ENCODE measurements at regions not wholly inside any gene's neighbourhood (a gene's known extent, or its start where the extent isn't known, plus 50 kb on each side); places are given as distances from the start of the nearest gene placed in this dataset.
"Not testable (repeated sequence)": the region's sequence is repeated elsewhere in the genome, so short reads cannot be mapped to it uniquely, and the experiment has no call there.

DNA sequence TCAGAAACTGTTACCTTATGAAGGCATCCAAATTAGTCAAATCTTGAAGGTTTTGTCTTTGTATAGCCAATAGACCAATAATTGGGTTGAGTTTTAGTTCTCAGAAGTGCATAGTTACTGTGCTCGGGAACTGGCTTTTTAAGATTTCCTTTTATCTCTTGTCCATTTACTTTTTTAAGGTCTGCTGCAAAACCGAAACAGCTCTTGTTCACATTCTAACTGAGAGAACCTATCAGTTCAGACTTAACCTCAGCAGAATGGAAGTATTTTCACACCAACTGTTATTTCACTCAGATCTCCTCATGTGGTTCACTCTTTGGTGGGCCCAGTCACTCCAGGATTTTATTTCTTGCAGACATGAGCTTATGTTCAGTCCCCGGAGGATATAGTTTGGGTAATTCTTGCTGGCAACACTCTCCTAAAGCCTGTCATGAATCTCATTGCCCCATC is 55.5 kb downstream of the TPBG start:
- intact Hi-C loops (cut with micrococcal nuclease): no loop called here

DNA sequence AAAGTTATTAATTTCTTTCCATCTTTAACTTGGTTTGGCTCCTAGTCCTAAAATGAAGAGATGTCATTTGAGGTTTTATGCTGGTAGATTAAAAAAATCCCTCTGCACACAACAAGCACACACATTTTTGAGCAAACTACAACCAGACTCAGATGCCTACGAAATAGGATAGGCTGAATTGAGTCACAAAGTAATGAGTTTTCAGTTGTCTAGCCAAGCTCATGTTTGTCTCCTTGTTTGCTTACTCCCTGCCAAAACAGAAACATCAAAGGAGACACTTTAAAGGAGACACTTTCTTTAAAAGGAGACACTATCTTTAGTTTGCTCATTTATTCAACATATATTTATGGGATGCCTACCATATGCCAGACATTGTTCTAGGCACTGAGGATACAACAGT is 56.2 kb downstream of the TPBG start:
- intact Hi-C loops (cut with micrococcal nuclease): no loop called here

DNA sequence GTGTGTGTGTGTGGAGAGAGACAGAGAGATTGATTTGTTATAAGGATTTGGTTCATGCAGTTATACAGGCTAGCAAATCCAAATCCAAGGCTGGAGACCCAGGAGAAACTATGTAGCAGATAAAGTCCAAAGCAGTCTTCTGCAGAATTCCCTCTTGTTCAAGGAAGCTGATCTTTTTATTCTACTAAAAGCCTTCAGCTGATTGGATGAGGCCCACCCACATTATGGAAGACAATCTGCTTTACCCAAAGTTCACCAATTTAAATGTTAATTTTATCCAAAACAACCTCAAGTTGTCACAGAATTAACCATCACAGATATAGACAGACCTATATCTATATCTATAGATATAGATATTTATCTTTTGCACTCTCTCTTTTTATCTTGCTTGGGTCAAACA is 67.0 kb downstream of the TPBG start:
- intact Hi-C loops (cut with micrococcal nuclease): no loop called here

DNA sequence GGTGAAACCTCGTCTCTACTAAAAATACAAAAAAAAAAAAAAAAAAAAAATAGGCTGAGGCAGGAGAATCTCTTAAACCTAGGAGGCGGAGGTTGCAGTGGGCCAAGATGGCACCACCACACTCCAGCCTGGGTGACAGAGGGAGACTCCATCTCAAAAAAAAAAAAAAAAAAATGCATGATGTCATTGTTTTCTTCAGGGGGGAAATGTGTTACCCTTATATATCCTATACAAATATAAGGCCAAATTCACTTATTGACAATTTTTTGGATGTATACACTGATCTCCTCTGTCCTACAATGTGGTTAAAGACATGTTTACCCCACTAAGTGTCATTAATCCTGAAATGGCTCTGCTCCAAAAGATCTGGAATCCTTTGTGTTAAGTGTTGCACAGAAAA is 73.1 kb downstream of the TPBG start:
- intact Hi-C loops (cut with micrococcal nuclease): no loop called here

DNA sequence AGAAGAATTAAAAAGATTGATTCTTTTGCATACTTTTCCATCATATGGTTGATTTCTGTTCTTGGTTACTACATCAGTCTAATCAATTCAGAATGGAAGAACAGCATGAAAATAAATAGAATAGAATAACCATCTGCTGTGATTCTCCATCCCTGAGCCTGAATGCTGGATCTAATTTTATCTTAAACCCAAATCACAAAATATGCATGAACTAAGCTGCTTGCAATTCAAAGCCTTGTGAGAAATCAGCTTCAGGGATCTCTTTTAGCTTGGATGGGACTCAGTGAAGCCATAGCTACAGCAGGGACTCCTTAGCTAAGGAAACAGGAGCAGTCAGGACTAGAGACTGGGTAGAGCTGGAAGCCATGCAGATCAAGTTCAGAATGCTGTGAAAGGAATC is 74.1 kb downstream of the TPBG start:
- intact Hi-C loops (cut with micrococcal nuclease): no loop called here

DNA sequence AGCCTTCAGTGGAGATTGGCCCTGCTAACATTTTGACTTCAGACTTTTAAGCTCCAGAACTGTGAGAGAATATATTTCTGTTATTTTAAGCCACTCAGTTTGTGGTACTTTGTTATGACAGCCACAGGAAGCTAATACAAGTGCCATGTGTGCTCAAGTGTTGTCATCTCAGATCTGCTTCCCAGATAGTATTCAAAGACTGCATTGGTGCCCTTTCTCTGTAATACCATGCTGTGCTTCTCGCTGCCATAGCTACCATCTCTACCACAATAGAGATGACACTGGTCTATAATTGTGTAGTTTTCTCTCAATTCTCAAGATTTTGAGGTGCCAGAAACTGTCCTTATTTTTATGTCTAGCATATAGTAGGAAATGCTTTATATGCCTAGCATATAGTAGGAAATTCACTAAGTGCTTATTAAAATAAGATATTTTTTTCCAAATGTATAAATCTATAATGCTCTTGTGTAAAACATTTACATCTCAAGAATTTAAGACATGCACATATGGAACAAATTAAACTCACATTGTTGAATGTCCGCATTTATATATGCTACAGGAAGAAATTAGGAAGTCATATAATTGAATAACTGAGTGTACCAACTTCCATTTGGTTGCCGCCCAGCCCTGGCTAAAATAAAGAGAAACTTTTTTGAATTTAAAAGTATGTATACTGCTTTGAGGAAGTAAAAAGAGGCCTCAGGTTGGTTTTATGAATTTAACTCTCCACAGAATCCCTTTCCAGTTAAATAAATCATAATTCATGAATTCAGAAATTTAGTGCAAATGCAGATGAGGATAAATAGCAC is 77.6 kb downstream of the TPBG start:
- intact Hi-C loops (cut with micrococcal nuclease): no loop called here

DNA sequence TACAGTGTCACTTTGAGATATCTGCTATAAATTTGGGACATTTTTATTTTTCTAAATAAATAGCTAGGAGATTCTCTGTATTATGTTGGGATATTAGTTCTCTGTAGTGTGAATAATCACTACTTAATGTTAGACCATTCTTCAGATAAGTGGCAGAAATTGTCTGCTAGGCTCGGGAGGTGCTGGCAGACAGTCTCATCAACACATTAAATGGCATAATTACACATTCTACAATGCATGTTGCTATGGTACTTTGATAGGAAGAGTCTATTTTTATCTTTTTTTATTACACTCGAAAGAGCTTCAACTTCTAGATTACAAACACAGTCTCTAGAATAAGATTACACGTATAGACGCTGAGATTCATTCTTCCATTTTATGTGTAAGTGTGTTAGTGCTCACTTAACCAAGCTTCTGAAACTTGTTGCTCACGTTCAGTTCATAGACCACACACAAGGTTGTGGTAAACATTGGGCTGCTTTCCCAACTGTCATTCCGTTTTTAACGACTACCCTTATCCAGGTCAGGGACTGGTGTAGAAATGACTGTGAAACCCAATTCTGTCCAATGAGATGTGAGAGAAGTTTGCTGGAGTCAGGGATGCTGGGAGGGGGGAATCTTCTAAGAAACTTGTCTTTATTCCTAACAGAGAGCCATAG is 78.6 kb downstream of the TPBG start:
- intact Hi-C loops (cut with micrococcal nuclease): no loop called here

DNA sequence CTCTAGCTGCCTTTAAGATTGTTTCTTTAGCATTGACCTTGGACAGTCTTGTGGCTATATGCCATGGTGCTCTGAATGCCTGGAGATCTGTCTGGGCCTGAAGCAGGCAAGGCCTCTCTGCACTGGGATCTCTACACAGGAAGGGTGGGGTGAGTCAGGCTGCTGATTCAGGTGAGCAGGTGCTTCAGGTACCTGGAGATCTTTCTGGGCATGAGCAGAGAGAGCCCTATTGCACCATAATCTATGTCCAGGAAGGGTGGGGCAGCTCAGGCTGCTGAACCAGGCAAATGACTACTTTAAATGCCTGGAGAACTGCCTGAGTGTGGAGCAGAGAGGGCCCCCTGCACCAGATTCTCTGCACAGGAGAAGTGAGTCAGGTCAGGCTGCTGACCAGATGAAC is 94.5 kb downstream of the TPBG start:
- intact Hi-C loops (cut with micrococcal nuclease): no loop called here

DNA sequence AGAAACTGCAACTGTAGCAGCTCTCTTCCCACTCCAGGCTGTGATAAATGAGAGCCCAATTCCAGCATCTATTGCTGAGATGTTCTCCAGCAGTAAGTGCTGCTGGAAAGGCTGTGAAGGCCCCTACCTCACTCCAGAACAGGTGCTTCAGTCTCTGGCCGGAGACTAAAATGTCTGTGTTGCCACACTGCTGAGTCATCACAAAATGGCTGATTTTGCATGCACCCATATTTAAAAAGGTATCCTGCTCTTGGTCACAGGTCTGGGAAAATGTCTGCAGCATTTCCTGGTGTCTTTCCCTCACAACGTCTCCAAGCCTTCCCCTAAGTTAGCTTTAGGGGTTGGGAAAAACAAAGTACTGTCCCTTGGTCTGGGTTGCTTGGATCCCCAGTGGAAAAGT is 95.1 kb downstream of the TPBG start:
- intact Hi-C loops (cut with micrococcal nuclease): no loop called here

DNA sequence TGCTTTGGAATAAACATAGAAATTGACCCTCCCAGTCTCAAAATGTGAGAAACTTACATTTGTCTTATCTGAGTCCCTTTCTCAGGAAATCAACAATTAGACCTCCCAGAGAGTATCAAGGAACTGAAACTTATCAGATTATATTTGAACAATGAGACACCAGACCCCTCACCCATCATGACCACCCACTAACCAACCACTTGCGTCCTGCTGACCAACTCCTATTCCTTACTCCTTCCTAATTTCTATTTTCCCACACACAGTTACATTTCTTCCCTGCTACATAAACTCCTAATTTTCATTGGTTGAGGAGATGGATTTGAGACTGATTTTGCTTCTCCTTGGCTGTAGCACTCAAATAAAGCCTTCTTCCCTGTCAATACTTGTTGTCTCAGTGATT is 97.9 kb downstream of the TPBG start:
- intact Hi-C loops (cut with micrococcal nuclease): no loop called here

DNA sequence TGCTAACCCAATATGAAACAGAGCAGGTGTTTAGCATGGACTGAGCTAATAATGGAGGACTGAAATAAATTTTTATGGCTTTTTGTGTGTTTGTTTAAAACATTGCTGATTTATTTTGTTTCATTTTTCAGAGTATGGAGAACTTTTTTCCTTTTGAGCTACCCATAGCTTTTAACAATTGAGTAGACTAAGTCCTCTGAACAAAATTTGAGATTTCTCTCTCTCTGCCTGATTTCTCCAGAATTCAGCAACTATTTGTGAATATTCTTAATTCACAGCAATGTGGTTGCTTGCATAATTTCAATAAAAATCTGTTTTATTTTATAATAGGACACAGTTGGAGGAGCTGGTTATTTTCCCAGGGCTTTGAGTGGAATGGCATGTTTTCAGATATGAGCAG is 103.7 kb downstream of the TPBG start:
- intact Hi-C loops (cut with micrococcal nuclease): no loop called here

DNA sequence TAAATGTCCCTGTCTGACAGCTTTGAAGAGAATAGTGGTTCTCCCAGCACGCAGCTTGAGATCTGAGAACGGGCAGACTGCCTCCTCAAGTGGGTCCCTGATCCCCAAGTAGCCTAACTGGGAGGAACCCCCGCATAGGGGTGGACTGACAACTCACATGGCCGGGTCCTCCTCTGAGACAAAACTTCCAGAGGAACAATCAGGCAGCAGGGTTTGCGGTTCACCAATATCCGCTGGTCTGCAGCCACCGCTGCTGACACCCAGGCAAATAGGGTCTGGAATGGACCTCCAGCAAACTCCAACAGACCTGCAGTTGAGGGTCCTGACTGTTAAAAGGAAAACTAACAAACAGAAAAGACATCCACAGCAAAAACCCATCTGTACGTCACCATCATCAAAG is 106.5 kb downstream of the TPBG start:
- intact Hi-C loops (cut with micrococcal nuclease): not testable (repeated sequence)

DNA sequence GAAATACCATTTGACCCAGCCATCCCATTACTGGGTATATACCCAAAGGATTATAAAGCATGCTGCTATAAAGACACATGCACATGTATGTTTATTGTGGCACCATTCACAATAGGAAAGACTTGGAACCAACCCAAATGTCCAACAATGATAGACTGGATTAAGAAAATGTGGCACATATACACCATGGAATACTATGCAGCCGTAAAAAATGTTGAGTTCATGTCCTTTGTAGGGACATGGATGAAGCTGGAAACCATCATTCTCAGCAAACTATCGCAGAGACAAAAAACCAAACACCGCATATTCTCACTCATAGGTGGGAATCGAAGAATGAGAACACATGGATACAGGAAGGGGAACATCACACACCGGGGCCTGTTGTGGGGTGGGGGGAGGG is 111.5 kb downstream of the TPBG start:
- intact Hi-C loops (cut with micrococcal nuclease): not testable (repeated sequence)

DNA sequence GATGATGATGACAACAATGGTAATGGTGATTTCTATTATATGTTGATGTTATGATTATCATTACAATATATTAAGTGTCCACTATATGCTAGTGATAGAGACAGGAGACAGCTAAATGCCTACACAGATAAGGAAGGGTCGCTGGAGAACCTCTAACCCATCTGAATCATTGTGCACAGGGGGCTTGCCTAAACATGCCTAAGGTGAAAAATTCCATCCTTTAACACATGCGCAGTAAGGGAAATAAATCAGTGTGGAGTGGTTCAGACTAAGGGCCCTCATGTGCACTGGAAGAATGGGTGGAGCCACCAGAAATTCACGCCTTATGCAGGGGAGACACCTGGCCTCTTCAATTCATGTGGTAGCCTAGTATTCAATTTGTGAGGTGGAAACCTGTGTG is 120.4 kb downstream of the TPBG start:
- intact Hi-C loops (cut with micrococcal nuclease): no loop called here

DNA sequence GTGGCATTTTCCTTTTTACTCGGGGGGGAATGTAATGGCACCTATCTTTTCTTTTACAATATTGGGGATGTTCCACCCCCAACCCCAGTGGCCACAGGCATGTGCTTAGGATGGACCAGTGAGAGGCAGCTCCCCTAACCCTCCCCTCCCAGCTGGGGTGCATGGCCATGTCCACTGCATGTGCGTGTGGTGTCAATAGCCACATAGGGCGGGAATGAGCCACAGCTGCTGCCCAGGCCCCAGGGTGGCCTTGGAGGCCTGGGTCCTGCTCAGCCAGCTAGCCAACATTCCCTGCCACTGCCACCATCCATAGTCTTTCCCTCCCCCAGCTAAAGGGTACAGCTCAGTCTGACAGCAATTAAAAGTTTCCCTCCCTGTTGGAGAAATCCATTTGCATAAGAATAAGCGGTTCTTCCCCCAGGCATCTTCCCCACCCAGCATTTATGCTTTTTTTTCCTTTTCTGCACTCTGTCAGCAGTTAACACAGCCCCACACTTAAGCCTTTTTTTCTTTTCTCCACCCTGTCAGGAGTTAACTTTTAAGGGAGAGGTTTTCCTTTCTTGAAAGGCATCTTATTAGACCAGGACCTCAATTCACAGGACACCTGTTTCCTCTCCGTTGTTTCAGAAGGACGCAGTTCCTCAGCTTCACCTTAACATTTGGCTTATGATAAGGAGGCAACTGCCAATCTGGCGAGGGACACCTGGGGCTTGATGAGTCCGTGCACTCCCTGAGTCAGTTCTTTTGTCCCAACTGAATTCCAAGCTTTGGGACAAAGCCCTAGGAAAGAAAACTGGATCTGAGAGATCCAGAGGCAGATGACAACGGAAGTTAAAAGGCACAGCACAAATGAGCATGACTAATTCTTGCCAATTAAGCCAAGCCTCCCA is 121.4 kb downstream of the TPBG start:
- intact Hi-C loops (cut with micrococcal nuclease): no loop called here

DNA sequence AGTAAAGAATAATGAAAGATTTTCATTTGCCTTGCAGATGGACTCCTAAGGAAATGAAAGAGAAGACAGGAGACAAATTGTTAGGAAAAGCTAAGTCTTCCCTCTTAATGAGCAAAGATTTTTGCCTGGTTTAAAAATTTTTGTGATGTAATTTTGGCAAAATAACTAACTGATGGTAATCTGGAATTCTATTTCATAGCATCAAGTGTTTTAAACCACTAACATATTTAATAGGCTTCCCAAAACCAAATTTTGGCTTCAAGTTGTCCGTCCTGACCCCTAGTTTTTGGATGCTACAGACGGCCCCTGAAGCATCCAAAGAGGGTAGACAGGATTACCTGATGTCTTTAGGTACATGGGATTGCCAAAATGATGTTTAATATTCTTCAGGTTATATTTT is 124.3 kb downstream of the TPBG start:
- intact Hi-C loops (cut with micrococcal nuclease): no loop called here

DNA sequence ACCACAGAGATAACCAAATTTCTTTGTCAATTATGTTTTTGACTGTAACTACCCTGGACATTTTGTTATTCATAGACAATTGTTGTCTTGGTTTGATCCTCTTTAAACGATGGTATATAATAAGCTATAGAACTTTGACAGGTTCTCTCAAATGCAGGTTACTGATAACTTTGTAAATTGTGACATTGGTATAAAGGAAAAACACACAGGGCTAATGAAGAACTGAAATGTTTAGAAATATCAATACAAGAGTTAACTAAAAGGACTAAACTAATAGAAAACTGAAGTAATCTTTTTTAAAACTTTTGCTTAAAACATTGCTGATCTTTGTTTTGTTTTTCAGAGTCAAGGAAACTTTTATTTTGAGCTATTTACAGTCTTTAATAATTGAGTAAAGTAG is 124.8 kb downstream of the TPBG start:
- intact Hi-C loops (cut with micrococcal nuclease): no loop called here

DNA sequence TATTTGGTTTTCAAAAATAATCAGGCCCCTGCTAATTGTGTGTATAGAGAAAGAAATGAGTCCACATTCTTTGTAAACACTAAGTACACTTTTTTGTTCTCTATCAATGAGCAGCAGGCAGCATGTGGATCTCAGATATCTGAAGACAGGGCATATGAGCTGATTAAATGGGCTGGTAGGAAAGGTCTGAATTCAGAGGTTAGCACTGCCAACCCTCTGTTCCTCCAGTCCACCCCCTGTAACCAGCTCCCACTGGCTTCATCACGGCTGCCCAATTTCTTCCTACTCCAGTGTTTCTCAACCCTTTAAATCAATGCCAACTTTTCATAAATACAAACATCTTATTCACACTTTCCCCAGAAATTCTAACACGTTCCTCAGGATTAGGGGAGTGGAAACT is 128.5 kb downstream of the TPBG start:
- intact Hi-C loops (cut with micrococcal nuclease): no loop called here

DNA sequence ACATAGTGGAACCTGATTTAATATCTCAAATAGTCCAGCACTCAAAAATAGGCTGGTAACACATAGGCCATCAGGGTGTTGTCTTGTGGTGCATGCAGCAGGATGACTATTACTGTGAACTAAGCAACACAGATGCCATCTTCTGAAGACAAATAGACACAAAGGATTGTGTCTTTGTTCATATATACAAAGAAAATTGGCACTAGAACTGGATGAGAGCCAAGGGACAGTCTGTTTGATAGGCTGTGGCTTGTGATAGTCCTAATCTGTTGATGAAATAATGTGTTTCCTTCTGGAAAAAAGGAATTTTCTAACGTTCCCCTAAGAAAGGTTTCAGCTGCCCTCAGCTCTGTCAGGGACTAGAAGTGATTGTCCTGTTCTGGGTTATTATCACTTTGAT is 129.8 kb downstream of the TPBG start:
- intact Hi-C loops (cut with micrococcal nuclease): no loop called here

DNA sequence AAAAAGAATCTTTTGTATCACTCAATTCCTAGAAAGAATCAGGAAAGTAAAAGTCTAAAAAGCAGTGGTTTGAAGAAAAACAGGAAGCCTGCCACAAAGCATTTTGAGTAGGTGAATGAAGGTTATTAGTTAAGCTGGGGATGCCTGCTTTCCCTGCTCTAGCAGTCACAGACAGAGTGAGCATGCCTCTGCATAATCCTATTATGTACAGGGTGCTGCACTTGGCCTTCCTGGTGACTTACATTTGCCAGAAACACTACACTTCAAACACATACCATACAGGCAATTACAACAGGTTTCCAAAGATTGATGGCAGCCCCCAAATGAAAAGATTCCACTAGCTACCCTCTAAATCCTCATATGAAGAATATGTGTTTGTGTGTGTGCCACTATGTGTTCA is 130.8 kb downstream of the TPBG start:
- intact Hi-C loops (cut with micrococcal nuclease): no loop called here

DNA sequence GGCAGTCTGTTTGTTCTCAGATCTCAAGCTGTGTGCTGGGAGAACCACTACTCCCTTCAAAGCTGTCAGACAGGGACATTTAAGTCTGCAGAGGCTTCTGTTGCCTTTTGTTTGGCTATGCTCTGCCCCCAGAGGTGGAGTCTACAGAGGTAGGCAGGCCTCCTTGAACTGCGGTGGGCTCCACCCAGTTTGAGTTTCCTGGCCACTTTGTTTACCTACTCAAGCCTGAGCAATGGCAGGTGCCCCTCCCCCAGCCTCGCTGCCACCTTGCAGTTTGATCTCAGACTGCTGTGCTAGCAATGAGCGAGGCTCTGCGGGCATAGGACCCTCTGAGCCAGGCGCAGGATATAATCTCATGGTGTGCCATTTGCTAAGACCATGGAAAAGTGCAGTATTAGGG is 138.3 kb downstream of the TPBG start:
- intact Hi-C loops (cut with micrococcal nuclease): not testable (repeated sequence)

DNA sequence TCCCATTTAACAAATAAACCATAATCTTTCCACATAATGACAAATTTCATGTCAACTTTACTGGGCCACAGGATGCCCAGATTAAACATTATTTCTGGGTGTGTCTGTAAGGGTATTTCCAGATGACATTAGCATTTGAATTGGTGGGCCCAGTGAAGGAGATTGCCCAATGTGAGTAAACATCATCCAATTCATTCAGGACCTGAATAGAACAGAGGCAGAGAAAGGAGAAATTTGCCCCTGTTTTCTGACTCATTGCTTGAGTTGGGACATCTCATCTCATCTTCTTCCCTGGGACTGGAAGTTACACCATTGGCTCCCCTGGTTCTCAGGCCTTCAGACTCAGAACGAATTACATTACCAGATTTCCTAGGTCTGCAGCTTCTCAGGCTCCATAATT is 142.9 kb downstream of the TPBG start:
- intact Hi-C loops (cut with micrococcal nuclease): no loop called here

Data from T-helper 2 cell treated with Interferon-gamma antibody and Interleukin-4, amounts not matched to agents 100 ng/mL and 5 ng/mL, for 36 hours (primary cell).